Muscle of back (tissue), 3 donors: ENCODE measurements at regions not wholly inside any gene's neighbourhood (a gene's known extent, or its start where the extent isn't known, plus 50 kb on each side); places are given as distances from the start of the nearest gene placed in this dataset.

Experiments
- DNase-seq, 3 donors: peaks; one replicate each; pipeline versions ENCODE4 v3.0.0 to v3.0.0-alpha.2; 2013

- no peak for DNase-seq
These were observed 118.4 kb upstream of the SLC7A1 start for GRCh38 chr13:29713839-29714238.

GRCh38 chr13:29711776-29712175 lies 116.3 kb upstream of the SLC7A1 start:
- no peak for DNase-seq

GRCh38 chr13:29710511-29710910 lies 115.0 kb upstream of the SLC7A1 start:
- no peak for DNase-seq

GRCh38 chr13:29709407-29710069 lies 114.0 kb upstream of the SLC7A1 start:
- peak in 1 of 3 donors; percentile 11 for DNase-seq

GRCh38 chr13:29707876-29708543 lies 112.5 kb upstream of the SLC7A1 start:
- DNase-seq = no peak

- no peak for DNase-seq
These were observed 111.4 kb upstream of the SLC7A1 start for GRCh38 chr13:29706923-29707322.

- DNase-seq = peak in 1 of 3 donors; percentile 22
These were observed 109.2 kb upstream of the SLC7A1 start for GRCh38 chr13:29704648-29705047.

GRCh38 chr13:29703421-29703820 lies 107.9 kb upstream of the SLC7A1 start:
- DNase-seq = no peak

- peak; percentile 16 to 65 (median 63) for DNase-seq
These were observed 107.4 kb upstream of the SLC7A1 start for GRCh38 chr13:29702912-29703351.

- DNase-seq = no peak
These were observed 102.6 kb upstream of the SLC7A1 start for GRCh38 chr13:29698106-29698505.

- no peak for DNase-seq
These were observed 101.1 kb upstream of the SLC7A1 start for GRCh38 chr13:29696606-29697005.

GRCh38 chr13:29693275-29693945 lies 97.9 kb upstream of the SLC7A1 start:
- DNase-seq = no peak

GRCh38 chr13:29689548-29689947 lies 94.1 kb upstream of the SLC7A1 start:
- DNase-seq = no peak

GRCh38 chr13:29688193-29688592 lies 92.7 kb upstream of the SLC7A1 start:
- DNase-seq = no peak

- DNase-seq = no peak
These were observed 89.0 kb upstream of the SLC7A1 start for GRCh38 chr13:29684441-29684840.

- DNase-seq = no peak
These were observed 87.6 kb upstream of the SLC7A1 start for GRCh38 chr13:29683041-29683440.

- DNase-seq = no peak
These were observed 86.4 kb upstream of the SLC7A1 start for GRCh38 chr13:29681864-29682263.

GRCh38 chr13:29679396-29680053 lies 84.0 kb upstream of the SLC7A1 start:
- peak in 2 of 3 donors; percentile 4 to 14 for DNase-seq

GRCh38 chr13:29677627-29678026 lies 82.1 kb upstream of the SLC7A1 start:
- DNase-seq = no peak

- DNase-seq = no peak
These were observed 81.5 kb upstream of the SLC7A1 start for GRCh38 chr13:29676941-29677452.

- no peak for DNase-seq
These were observed 81.0 kb upstream of the SLC7A1 start for GRCh38 chr13:29676535-29676934.

- no peak for DNase-seq
These were observed 79.0 kb upstream of the SLC7A1 start for GRCh38 chr13:29674532-29674931.
